C4-2B (cell line): ENCODE measurements at regions not wholly inside any gene's neighbourhood (a gene's known extent, or its start where the extent isn't known, plus 50 kb on each side); places are given as distances from the start of the nearest gene placed in this dataset.

Experiments
- CTCF ChIP-seq: fragments of 450-650 bp; conservative IDR thresholded peaks from 2 replicates; pipeline ENCODE4 v1.5.1; 2017; ENCODE audit warnings: mild to moderate bottlenecking
- ZFX ChIP-seq: fragments of 450-650 bp; IDR thresholded peaks from 2 replicates; pipeline ENCODE4 v1.6.1; 2017

GRCh38 chr4:10383417-10383816 is 73.8 kb downstream of the ZNF518B start:
- no peak for TF ChIP-seq CTCF
- TF ChIP-seq ZFX: no peak
